ENCODE measurements at regions not wholly inside any gene's neighbourhood (a gene's known extent, or its start where the extent isn't known, plus 50 kb on each side); places are given as distances from the start of the nearest gene placed in this dataset.

DNA sequence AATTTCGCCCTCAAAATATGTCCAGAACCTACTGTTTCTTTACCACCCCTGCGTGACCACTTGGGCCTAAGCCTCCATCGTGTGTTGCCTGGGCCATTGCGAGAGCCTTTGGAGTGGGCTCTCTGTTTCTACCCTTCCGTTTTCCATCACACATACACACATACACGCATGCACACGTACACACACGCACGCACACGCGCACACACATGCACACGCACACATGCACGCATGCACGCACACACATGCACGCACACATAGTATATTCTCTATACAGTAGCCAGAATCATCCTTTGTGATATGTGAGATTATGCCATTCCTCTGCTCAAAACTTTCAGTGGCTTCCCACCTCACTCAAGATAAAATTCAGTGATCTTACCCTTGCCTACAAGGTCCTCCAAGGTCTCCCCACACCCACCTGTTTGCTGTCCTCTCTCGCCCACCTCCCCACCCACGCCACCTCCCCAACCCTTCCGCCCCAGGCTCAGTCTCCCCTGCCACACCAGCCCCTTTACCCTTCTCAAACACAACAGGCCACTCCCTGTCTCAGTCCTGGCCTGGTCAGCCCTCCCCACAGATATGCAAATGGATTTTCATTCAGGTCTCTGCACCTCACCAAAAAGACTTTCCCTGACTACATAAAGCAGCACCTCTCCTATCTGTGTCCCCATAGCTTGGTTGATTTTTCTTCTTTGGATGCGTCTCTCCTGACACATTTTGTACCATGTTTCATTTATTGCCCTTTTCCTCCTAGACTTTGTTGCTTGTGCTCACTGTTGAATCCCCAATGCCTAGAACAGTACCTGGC lies 559.6 kb downstream of the CD83 start:
- TF ChIP-seq, protein P1, sequence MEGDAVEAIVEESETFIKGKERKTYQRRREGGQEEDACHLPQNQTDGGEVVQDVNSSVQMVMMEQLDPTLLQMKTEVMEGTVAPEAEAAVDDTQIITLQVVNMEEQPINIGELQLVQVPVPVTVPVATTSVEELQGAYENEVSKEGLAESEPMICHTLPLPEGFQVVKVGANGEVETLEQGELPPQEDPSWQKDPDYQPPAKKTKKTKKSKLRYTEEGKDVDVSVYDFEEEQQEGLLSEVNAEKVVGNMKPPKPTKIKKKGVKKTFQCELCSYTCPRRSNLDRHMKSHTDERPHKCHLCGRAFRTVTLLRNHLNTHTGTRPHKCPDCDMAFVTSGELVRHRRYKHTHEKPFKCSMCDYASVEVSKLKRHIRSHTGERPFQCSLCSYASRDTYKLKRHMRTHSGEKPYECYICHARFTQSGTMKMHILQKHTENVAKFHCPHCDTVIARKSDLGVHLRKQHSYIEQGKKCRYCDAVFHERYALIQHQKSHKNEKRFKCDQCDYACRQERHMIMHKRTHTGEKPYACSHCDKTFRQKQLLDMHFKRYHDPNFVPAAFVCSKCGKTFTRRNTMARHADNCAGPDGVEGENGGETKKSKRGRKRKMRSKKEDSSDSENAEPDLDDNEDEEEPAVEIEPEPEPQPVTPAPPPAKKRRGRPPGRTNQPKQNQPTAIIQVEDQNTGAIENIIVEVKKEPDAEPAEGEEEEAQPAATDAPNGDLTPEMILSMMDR (IDR thresholded peaks at IDR 0.05), result no peak
- H3K27ac ChIP-seq, result no peak overlapping the region
- H3K9me3 ChIP-seq, result no peaks in the 10 kb centered on the region
- H3K36me3 ChIP-seq, result no peaks in the 10 kb centered on the region
- H3K4me1 ChIP-seq, result peaks cover 0 to 6% of the 10 kb centered on the region in 2 donors
- no peaks in the 10 kb centered on the region for H3K27me3 ChIP-seq
- H3K4me3 ChIP-seq, result no peak overlapping the region
- DNase-seq (ENCODE audit: low spot score), result no peak

DNA sequence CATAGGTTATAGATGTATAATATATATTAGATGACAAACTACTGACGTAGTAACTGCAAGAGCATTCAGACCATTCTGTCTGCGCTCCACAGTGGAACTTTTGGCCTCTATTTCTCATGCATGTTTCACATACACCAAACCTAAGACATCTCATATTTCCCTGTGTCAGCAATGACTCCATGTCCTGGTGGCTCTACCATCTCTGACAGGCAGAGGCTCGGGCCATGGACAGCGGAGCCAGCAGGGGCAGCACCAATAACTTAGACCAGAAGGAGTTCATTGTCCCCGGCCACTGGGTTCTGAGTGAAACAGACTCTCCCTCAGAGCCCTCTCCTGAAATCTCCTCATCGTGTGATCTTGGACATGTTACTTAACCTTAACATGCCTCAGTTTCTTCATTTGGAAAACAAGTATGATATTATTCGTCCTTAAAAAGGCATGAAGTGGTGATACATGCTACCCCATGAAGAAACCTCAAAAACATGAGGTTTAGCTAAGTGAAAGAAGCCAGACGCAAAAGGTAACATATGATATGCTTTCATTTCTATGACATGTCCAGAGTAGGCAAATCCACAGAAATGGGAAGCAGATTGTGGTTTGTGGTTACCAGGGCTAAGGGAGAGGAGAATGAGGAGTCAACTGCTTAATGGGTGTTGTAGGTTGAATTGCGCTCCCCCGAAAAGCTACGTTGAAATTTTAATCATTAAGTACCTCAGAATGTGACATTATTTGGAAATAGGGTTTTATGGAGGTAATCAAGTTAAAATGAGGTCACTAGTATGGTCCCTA lies 564.0 kb upstream of the JARID2 start:
- Histone ChIP-seq H3K27ac (no peak overlapping the region), H3K27me3 (no peaks in the 10 kb centered on the region), H3K9me3 (no peaks in the 10 kb centered on the region), H3K4me1 (no peaks in the 10 kb centered on the region), H3K36me3 (no peaks in the 10 kb centered on the region), H3K4me3 (no peak overlapping the region)
- no peak for DNase-seq (ENCODE audit: low spot score)
- TF ChIP-seq, protein P1 (IDR thresholded peaks at IDR 0.05), result no peak

DNA sequence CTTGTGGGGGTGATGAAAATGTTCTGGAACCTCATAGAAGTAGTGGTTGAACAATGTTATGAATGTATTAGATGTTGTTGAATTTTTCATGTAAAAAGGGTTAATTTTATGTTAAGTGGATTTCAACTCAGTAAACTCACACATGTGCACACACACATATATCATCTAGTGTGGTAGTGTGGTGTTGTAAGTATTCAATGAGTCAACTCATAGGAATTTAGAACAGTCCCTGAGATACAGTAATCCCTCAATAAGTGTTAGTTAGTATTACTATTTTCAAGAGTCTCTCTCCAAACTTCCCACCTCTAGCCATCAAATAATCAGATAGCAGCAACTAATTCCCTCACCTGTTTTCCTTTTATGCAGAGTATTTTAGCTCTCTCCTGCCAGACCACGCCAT lies 563.1 kb upstream of the JARID2 start:
- Histone ChIP-seq H3K9me3 (no peaks in the 10 kb centered on the region), H3K27ac (no peak overlapping the region), H3K36me3 (no peaks in the 10 kb centered on the region), H3K27me3 (no peaks in the 10 kb centered on the region), H3K4me3 (no peak overlapping the region), H3K4me1 (no peaks in the 10 kb centered on the region)
- no peak for DNase-seq (ENCODE audit: low spot score)
- TF ChIP-seq, protein P1 (IDR thresholded peaks at IDR 0.05), result no peak

DNA sequence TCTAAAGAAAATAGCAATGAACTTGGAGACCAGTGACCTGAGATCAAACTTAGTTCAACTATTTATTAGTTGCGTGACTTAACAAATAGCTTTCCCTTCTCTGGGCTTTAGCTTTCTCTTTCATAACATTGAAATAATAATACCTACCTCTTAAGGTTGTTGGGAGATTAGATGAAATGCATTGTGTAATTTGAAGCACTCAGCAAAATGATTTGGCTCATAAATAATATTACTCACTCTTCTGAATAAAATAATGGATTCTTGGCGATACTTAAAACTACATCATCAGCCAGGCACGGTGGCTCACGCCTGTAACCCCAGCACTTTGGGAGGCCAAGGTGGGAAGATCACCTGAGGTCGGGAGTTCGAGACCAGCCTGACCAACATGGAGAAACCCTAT lies 556.2 kb upstream of the JARID2 start:
- Histone ChIP-seq H3K4me1 (no peaks in the 10 kb centered on the region), H3K27me3 (no peaks in the 10 kb centered on the region), H3K4me3 (no peak overlapping the region), H3K9me3 (no peaks in the 10 kb centered on the region), H3K27ac (no peak overlapping the region), H3K36me3 (no peaks in the 10 kb centered on the region)
- DNase-seq (ENCODE audit: low spot score), result no peak
- TF ChIP-seq, protein P1 (IDR thresholded peaks at IDR 0.05), result no peak

DNA sequence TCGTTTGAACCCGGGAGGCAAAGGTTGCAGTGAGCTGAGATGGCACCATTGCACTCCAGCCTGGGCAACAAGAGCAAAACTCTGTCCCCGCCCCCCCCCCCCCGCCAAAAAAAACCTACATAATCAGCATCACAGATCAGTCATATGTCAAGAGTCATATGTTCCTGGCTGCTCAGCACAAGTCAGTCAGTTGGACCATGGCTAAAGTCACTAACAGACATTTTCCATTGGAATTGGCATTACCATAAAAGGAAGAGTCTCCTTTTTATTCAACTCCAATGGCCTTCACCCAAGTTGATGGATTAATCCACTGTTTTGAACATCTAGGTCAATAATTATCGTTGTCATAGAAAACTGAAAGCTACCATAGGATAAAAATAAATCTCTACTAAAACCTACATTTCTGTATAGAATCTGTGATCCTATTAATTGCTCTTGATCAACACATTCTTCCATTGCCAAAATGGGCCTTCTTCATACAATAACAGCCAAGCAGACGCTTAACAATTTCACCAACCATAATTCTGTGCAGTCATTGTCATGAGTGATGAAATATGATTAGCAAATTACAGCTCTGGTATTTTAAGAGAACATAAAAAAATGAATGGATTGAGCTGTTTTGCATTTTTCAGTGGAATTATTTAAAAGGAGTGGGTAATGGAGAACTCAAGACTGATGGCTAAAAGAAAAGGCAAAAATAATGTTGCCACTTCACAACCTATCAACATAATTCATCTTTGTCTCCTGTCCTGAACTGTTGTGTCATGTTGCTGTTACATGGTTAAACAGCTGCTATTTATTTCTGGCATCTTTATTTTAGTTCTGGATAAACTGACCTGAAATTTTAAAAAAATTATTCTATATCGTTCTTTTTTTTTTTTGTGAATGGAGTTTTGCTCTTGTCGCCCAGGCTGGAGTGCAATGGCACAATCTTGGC lies 555.5 kb upstream of the JARID2 start:
- H3K27me3 ChIP-seq, result no peaks in the 10 kb centered on the region
- no peak overlapping the region for H3K4me3 ChIP-seq
- TF ChIP-seq, protein P1 (IDR thresholded peaks at IDR 0.05), result no peak
- DNase-seq (ENCODE audit: low spot score), result no peak
- H3K4me1 ChIP-seq, result no peaks in the 10 kb centered on the region
- H3K36me3 ChIP-seq, result no peaks in the 10 kb centered on the region
- H3K27ac ChIP-seq, result no peak overlapping the region
- H3K9me3 ChIP-seq, result no peaks in the 10 kb centered on the region

All from right atrium auricular region (tissue), 2 donors.